Right atrium auricular region (tissue), 2 donors: ENCODE measurements at regions not wholly inside any gene's neighbourhood (a gene's known extent, or its start where the extent isn't known, plus 50 kb on each side); places are given as distances from the start of the nearest gene placed in this dataset.
A peak's percentile ranks its signal among the peaks of the same experiment; 100 is the strongest.

Experiments
- DNase-seq: peaks from one replicate; pipeline ENCODE4 v3.0.0-alpha.2; 2019; ENCODE audit warnings: low spot score
- H3K27ac ChIP-seq, 2 donors: fragments of 200-600 bp; sonication (generic); 1 replicate in 1 of 2; 2 replicates in 1 of 2; pipeline ENCODE4 v1.5.1; 2016 to 2019
- H3K27me3 ChIP-seq, 2 donors: fragments of 200-600 bp; sonication (generic); one replicate each; pipeline versions ENCODE4 v1.5.1 to v1.6.0; 2017 to 2019
- H3K36me3 ChIP-seq: fragments of 200-600 bp; sonication (generic); one replicate; pipeline ENCODE4 v1.5.1; 2016
- H3K4me1 ChIP-seq, 2 donors: fragments of 200-600 bp; sonication (generic); one replicate each; pipeline versions ENCODE4 v1.5.1 to v1.6.0; 2017 to 2019
- H3K4me3 ChIP-seq, 2 donors: fragments of 200-600 bp; sonication (generic); 1 replicate in 1 of 2; 2 replicates in 1 of 2; pipeline ENCODE4 v1.5.1; 2017 to 2019; ENCODE audit warnings: mild to moderate bottlenecking in 1 of 2, moderate library complexity in 1 of 2
- H3K9me3 ChIP-seq, 2 donors: fragments of 200-600 bp; sonication (generic); one replicate each; pipeline ENCODE4 v1.5.1; 2019
- CTCF ChIP-seq, 2 donors: fragments of 200-600 bp; sonication (generic); IDR thresholded peaks; one replicate each; pipeline ENCODE4 v1.5.1; 2019; ENCODE audit warnings: antibody characterized with exemption in 2 of 2

GRCh38 chr11:134663506-134664313, 251.7 kb upstream of the B3GAT1 start:
- H3K27ac ChIP-seq, result no peak overlapping the region
- H3K27me3 ChIP-seq, result no peaks in the 10 kb centered on the region
- H3K4me1 ChIP-seq, result no peaks in the 10 kb centered on the region
- H3K9me3 ChIP-seq, result peaks cover 0 to 4% of the 10 kb centered on the region in 2 donors
- DNase-seq, result peak; percentile 40
- H3K4me3 ChIP-seq, result no peak overlapping the region
- no peak for TF ChIP-seq CTCF (IDR thresholded peaks at IDR 0.05)
- no peaks in the 10 kb centered on the region for H3K36me3 ChIP-seq

- no peak for TF ChIP-seq CTCF (IDR thresholded peaks at IDR 0.05)
- no peak overlapping the region for H3K27ac ChIP-seq
- no peak overlapping the region for H3K4me3 ChIP-seq
- H3K9me3 ChIP-seq, result peaks cover 0 to 4% of the 10 kb centered on the region in 2 donors
- no peaks in the 10 kb centered on the region for H3K36me3 ChIP-seq
- no peaks in the 10 kb centered on the region for H3K27me3 ChIP-seq
- DNase-seq, result peak; percentile 42
- H3K4me1 ChIP-seq, result no peaks in the 10 kb centered on the region
These were observed 250.8 kb upstream of the B3GAT1 start for GRCh38 chr11:134662629-134663360.

GRCh38 chr11:134661660-134662059, 249.6 kb upstream of the B3GAT1 start:
- DNase-seq, result peak; percentile 40
- Histone ChIP-seq H3K4me1 (no peaks in the 10 kb centered on the region), H3K36me3 (no peaks in the 10 kb centered on the region), H3K4me3 (no peak overlapping the region), H3K27me3 (no peaks in the 10 kb centered on the region), H3K27ac (no peak overlapping the region), H3K9me3 (no peaks in the 10 kb centered on the region)
- TF ChIP-seq CTCF (IDR thresholded peaks at IDR 0.05), result no peak

DNA sequence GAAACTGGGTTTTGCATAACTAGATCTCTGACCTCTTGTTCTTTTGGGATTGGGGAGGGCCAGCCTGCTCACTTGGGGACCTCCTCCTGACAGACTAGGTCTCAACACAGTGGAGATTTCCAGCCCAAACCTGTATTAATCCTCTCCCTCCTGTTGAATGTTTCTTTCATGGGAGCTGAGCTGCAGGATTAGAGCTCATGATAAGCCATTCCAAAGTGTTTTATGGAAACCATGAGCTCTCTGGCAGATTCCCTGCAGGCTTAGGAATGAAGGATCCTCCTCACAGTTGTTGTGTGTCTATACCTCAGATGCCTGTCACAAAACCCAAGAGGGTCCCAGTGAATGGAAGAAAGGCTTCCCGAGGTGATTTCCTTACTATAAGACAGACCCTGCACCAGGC, 248.4 kb upstream of the B3GAT1 start:
- no peak for TF ChIP-seq CTCF (IDR thresholded peaks at IDR 0.05)
- no peak overlapping the region for H3K4me3 ChIP-seq
- H3K36me3 ChIP-seq, result no peaks in the 10 kb centered on the region
- DNase-seq, result peak; percentile 34
- H3K27ac ChIP-seq, result no peak overlapping the region
- H3K4me1 ChIP-seq, result no peaks in the 10 kb centered on the region
- no peaks in the 10 kb centered on the region for H3K9me3 ChIP-seq
- H3K27me3 ChIP-seq, result no peaks in the 10 kb centered on the region

DNA sequence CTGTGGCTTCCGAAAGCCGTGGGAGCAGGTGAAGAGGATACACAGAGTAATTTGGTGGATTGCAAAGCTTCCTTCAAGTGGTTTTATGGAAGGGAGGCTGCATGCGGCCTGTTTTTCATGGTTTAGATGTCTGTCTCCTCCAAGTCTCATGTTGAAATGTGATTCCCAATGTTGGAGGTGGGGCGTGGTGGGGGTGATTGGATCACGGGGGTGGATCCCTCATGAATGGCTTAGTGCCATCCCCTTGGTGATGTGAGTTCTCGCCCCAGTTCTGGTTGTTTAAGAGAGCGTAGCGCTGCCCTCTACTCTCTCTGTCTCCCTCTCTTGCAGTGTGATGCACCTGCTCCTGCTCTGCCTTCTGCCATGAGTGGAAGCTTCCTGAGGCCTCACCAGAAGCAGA, 247.8 kb upstream of the B3GAT1 start:
- Histone ChIP-seq H3K27me3 (no peaks in the 10 kb centered on the region), H3K4me3 (no peak overlapping the region), H3K36me3 (no peaks in the 10 kb centered on the region), H3K27ac (no peak overlapping the region), H3K9me3 (no peaks in the 10 kb centered on the region), H3K4me1 (no peaks in the 10 kb centered on the region)
- TF ChIP-seq CTCF (IDR thresholded peaks at IDR 0.05), result no peak
- peak; percentile 43 for DNase-seq
